GM23248 (cell line): ENCODE measurements at regions not wholly inside any gene's neighbourhood (a gene's known extent, or its start where the extent isn't known, plus 50 kb on each side); places are given as distances from the start of the nearest gene placed in this dataset.

Experiments used
- EZH2 ChIP-seq: fragments of 200-600 bp; sonication (generic); IDR thresholded peaks from 2 replicates; pipeline ENCODE4 v1.6.1; 2018; ENCODE audit warnings: antibody characterized with exemption, mild to moderate bottlenecking; ENCODE audit not compliant: insufficient read depth, poor library complexity, severe bottlenecking
- EZH2phosphoT487 ChIP-seq: fragments of 200-600 bp; sonication (generic); IDR thresholded peaks from 2 replicates; pipeline ENCODE4 v1.6.1; 2018; ENCODE audit warnings: antibody characterized with exemption, moderate library complexity, mild to moderate bottlenecking, low read depth; ENCODE audit not compliant: insufficient read depth

- no peak for TF ChIP-seq EZH2
- no peak for TF ChIP-seq EZH2phosphoT487
These were observed 101.0 kb upstream of the SMC2 start for GRCh38 chr9:103992938-103993579.
